ENCODE measurements at regions not wholly inside any gene's neighbourhood (a gene's known extent, or its start where the extent isn't known, plus 50 kb on each side); places are given as distances from the start of the nearest gene placed in this dataset.

- H3K4me1 ChIP-seq (ENCODE audit: control insufficient read depth, insufficient read depth, low read length): no peaks in the 10 kb centered on the region
- H3K36me3 ChIP-seq (ENCODE audit: control insufficient read depth, insufficient read depth, low read length, severe bottlenecking): no peaks in the 10 kb centered on the region
- no peaks in the 10 kb centered on the region for H3K9me3 ChIP-seq (ENCODE audit: control insufficient read depth, low read length)
- no peak overlapping the region for H3K4me3 ChIP-seq (ENCODE audit: low read length)
- H3K27me3 ChIP-seq (replicated peaks; ENCODE audit: control insufficient read depth, insufficient read depth, low read length): no peaks in the 10 kb centered on the region
- no peak for DNase-seq (ENCODE audit: low read depth)
- no peak overlapping the region for H3K9ac ChIP-seq (ENCODE audit: low read length)
These were observed 177.4 kb upstream of the RNPC3 start for GRCh38 chr1:103348136-103348535.

DNA sequence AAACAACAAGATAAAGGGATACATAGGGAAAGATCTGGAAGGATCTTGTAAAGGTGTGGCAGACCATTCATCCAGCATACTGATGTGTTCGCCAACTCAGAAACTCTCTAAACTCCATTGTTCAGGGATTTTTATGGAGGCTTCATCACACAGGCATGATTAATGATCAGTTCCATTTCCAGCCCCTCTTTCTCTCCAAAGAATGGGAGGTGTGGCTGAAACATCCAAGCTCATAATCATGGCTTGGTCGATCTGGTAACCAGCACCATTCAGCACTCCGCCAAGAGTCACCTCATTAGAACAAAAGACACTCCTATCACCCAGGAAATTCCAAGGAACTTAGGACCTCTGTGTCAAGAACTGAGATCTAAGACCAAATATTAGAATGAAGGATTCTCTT, 180.6 kb upstream of the RNPC3 start:
- Histone ChIP-seq H3K4me3 (ENCODE audit: low read length) (no peak overlapping the region), H3K36me3 (ENCODE audit: control insufficient read depth, insufficient read depth, low read length, severe bottlenecking) (no peaks in the 10 kb centered on the region), H3K9me3 (ENCODE audit: control insufficient read depth, low read length) (no peaks in the 10 kb centered on the region), H3K9ac (ENCODE audit: low read length) (no peak overlapping the region), H3K4me1 (ENCODE audit: control insufficient read depth, insufficient read depth, low read length) (no peaks in the 10 kb centered on the region), H3K27me3 (replicated peaks; ENCODE audit: control insufficient read depth, insufficient read depth, low read length) (no peaks in the 10 kb centered on the region)
- no peak for DNase-seq (ENCODE audit: low read depth)

DNA sequence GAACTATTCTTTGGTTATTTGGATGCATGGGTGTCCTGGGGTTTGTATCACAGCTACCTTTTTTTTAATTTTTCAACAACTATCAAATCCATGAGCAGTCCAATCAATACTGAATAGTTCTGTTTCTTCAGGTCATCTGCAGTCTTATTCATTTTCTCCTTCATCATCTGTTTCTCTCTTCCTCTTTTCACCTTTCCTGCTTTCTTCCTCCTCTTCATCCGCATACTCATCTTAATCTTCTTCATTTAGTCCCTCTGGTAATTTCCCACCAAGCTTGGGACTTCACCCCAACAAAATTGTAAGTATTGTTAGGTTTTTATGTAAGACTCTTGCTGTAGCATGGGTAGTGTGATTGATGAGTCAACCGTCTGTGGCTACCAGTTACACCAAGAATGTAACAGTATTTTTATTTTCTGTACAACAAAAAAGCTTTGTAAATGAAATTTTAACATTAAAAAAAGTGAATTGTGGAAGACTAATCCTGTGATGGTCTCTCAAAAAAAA, 184.1 kb upstream of the RNPC3 start:
- Histone ChIP-seq H3K4me3 (ENCODE audit: low read length) (no peak overlapping the region), H3K9me3 (ENCODE audit: control insufficient read depth, low read length) (no peaks in the 10 kb centered on the region), H3K4me1 (ENCODE audit: control insufficient read depth, insufficient read depth, low read length) (no peaks in the 10 kb centered on the region), H3K27me3 (replicated peaks; ENCODE audit: control insufficient read depth, insufficient read depth, low read length) (no peaks in the 10 kb centered on the region), H3K36me3 (ENCODE audit: control insufficient read depth, insufficient read depth, low read length, severe bottlenecking) (no peaks in the 10 kb centered on the region), H3K9ac (ENCODE audit: low read length) (no peak overlapping the region)
- no peak for DNase-seq (ENCODE audit: low read depth)

GRCh38 chr1:103337779-103338178, 187.7 kb upstream of the RNPC3 start:
- Histone ChIP-seq H3K9ac (ENCODE audit: low read length) (no peak overlapping the region), H3K4me1 (ENCODE audit: control insufficient read depth, insufficient read depth, low read length) (no peaks in the 10 kb centered on the region), H3K27me3 (replicated peaks; ENCODE audit: control insufficient read depth, insufficient read depth, low read length) (no peaks in the 10 kb centered on the region), H3K36me3 (ENCODE audit: control insufficient read depth, insufficient read depth, low read length, severe bottlenecking) (no peaks in the 10 kb centered on the region), H3K9me3 (ENCODE audit: control insufficient read depth, low read length) (no peaks in the 10 kb centered on the region), H3K4me3 (ENCODE audit: low read length) (no peak overlapping the region)
- no peak for DNase-seq (ENCODE audit: low read depth)

DNA sequence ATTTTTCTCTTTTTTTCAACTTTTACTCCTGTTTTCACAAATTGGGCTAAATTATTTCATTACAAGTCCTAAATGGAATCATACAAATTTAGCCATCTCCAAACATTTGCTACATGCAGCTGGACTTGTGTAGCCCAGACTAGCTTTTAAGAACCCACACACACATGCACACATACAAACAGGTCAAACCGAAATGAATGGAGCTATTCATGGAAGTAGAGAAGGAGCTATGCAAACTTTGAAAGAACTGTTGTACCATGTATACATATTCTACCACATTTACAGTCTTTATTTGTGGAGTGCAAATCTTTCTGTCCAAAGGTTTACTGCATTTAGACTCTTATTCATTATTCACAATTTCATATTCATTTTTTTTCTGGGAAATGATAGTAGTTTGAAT, 189.1 kb upstream of the RNPC3 start:
- no peaks in the 10 kb centered on the region for H3K27me3 ChIP-seq (replicated peaks; ENCODE audit: control insufficient read depth, insufficient read depth, low read length)
- H3K4me3 ChIP-seq (ENCODE audit: low read length): no peak overlapping the region
- no peak for DNase-seq (ENCODE audit: low read depth)
- H3K36me3 ChIP-seq (ENCODE audit: control insufficient read depth, insufficient read depth, low read length, severe bottlenecking): no peaks in the 10 kb centered on the region
- H3K9ac ChIP-seq (ENCODE audit: low read length): no peak overlapping the region
- H3K9me3 ChIP-seq (ENCODE audit: control insufficient read depth, low read length): no peaks in the 10 kb centered on the region
- H3K4me1 ChIP-seq (ENCODE audit: control insufficient read depth, insufficient read depth, low read length): no peaks in the 10 kb centered on the region

GRCh38 chr1:103333141-103333540, 192.4 kb upstream of the RNPC3 start:
- DNase-seq (ENCODE audit: low read depth): no peak
- Histone ChIP-seq H3K4me1 (ENCODE audit: control insufficient read depth, insufficient read depth, low read length) (no peaks in the 10 kb centered on the region), H3K27me3 (replicated peaks; ENCODE audit: control insufficient read depth, insufficient read depth, low read length) (no peaks in the 10 kb centered on the region), H3K4me3 (ENCODE audit: low read length) (no peak overlapping the region), H3K36me3 (ENCODE audit: control insufficient read depth, insufficient read depth, low read length, severe bottlenecking) (no peaks in the 10 kb centered on the region), H3K9me3 (ENCODE audit: control insufficient read depth, low read length) (no peaks in the 10 kb centered on the region), H3K9ac (ENCODE audit: low read length) (no peak overlapping the region)

GRCh38 chr1:103327054-103327719, 198.3 kb upstream of the RNPC3 start:
- Histone ChIP-seq H3K4me1 (ENCODE audit: control insufficient read depth, insufficient read depth, low read length) (no peaks in the 10 kb centered on the region), H3K9me3 (ENCODE audit: control insufficient read depth, low read length) (peaks cover 4% of the 10 kb centered on the region), H3K27me3 (replicated peaks; ENCODE audit: control insufficient read depth, insufficient read depth, low read length) (no peaks in the 10 kb centered on the region), H3K9ac (ENCODE audit: low read length) (no peak overlapping the region), H3K36me3 (ENCODE audit: control insufficient read depth, insufficient read depth, low read length, severe bottlenecking) (no peaks in the 10 kb centered on the region), H3K4me3 (ENCODE audit: low read length) (no peak overlapping the region)
- no peak for DNase-seq (ENCODE audit: low read depth)

DNA sequence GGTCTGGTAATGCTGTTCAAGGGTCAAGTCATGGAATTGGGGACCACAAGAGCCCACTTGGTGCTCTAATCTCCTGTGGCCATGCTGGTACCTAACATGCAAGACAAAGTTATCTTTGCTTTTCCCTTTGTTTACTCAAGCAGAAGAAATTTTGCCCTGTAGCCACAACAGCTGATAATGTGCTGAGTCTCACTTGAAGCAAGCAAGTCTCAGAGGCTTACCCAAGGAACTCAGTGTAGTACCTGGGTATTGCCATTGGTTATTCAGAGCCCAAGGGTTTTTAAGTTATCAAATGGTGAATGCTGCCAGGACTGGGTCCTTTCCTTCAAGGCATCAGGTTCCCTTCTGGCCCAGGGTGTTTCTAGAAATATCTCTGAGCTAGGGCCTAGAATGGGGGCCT, 198.9 kb upstream of the RNPC3 start:
- Histone ChIP-seq H3K4me1 (ENCODE audit: control insufficient read depth, insufficient read depth, low read length) (no peaks in the 10 kb centered on the region), H3K9me3 (ENCODE audit: control insufficient read depth, low read length) (peaks cover 4% of the 10 kb centered on the region)
- DNase-seq (ENCODE audit: low read depth): no peak

DNA sequence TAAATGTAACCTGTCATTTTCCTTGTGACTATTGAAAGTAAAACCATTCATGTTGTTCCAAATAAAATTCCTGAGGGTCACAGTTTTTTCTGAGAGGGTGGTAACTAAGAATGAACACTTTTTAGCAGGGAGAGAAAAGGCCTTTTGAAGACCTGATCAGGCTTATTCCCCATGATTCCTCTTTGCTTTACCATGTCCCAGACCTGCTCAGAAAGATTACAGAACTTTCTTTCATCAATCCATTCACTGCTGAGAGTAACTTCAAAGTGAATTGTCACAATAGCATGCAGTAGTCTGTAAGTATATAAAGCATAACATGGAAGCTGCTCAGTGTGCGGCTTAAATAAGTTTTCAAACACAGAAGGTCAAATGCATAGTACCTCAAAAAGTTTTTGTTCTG, 201.5 kb upstream of the COL11A1 start:
- Histone ChIP-seq H3K4me1 (ENCODE audit: control insufficient read depth, insufficient read depth, low read length) (no peaks in the 10 kb centered on the region), H3K4me3 (ENCODE audit: low read length) (no peak overlapping the region), H3K9me3 (ENCODE audit: control insufficient read depth, low read length) (no peaks in the 10 kb centered on the region), H3K9ac (ENCODE audit: low read length) (no peak overlapping the region), H3K27me3 (replicated peaks; ENCODE audit: control insufficient read depth, insufficient read depth, low read length) (no peaks in the 10 kb centered on the region), H3K36me3 (ENCODE audit: control insufficient read depth, insufficient read depth, low read length, severe bottlenecking) (no peaks in the 10 kb centered on the region)
- no peak for DNase-seq (ENCODE audit: low read depth)

More for the DNA sequence above, 198.9 kb upstream of the RNPC3 start:
- no peak overlapping the region for H3K4me3 ChIP-seq (ENCODE audit: low read length)
- no peaks in the 10 kb centered on the region for H3K36me3 ChIP-seq (ENCODE audit: control insufficient read depth, insufficient read depth, low read length, severe bottlenecking)
- no peaks in the 10 kb centered on the region for H3K27me3 ChIP-seq (replicated peaks; ENCODE audit: control insufficient read depth, insufficient read depth, low read length)
- H3K9ac ChIP-seq (ENCODE audit: low read length): no peak overlapping the region

GRCh38 chr1:103307751-103308150, 199.4 kb upstream of the COL11A1 start:
- Histone ChIP-seq H3K4me1 (ENCODE audit: control insufficient read depth, insufficient read depth, low read length) (no peaks in the 10 kb centered on the region), H3K9me3 (ENCODE audit: control insufficient read depth, low read length) (no peaks in the 10 kb centered on the region), H3K9ac (ENCODE audit: low read length) (no peak overlapping the region), H3K4me3 (ENCODE audit: low read length) (no peak overlapping the region), H3K36me3 (ENCODE audit: control insufficient read depth, insufficient read depth, low read length, severe bottlenecking) (no peaks in the 10 kb centered on the region), H3K27me3 (replicated peaks; ENCODE audit: control insufficient read depth, insufficient read depth, low read length) (no peaks in the 10 kb centered on the region)
- DNase-seq (ENCODE audit: low read depth): no peak

DNA sequence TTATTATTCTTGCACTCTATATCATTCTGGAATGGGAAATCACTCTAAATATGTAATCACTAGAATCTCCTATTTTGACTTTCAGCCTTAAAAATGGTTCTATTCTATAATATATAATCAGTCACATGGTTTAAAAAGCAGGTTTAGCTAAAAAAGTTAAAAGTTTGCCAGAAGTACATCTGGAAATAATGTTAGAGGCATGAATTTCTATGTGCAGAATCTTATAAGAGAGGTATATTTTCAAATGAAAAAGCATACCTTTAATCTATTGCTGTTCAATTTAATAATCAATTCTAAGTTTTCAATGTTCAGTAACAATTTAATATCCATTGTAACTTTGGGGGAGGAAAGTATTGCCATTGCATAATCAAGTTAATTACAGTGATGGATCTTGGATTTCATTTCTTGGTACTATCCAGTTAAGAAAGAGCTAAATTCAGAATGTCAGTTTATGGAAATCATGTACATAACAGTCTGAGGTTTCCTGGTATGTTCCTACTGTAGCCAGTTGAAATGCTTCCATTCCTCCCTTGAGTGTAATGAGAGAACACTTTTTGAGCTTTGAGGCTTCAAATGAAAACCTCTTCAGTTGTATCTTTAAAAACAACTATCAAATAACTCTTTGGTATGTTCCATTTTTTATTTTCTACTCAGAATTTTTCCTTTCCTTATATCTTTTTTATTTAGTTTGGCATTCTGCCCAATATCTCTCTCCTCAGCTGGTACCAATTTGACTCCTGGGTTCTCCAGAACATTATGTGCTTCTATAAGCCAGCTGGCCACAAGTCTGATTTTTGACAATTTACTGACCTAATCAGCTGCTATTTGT, 175.7 kb upstream of the COL11A1 start:
- Histone ChIP-seq H3K9me3 (ENCODE audit: control insufficient read depth, low read length) (peaks cover 4% of the 10 kb centered on the region), H3K36me3 (ENCODE audit: control insufficient read depth, insufficient read depth, low read length, severe bottlenecking) (no peaks in the 10 kb centered on the region), H3K4me1 (ENCODE audit: control insufficient read depth, insufficient read depth, low read length) (peaks cover 19% of the 10 kb centered on the region), H3K27me3 (replicated peaks; ENCODE audit: control insufficient read depth, insufficient read depth, low read length) (no peaks in the 10 kb centered on the region), H3K4me3 (ENCODE audit: low read length) (no peak overlapping the region), H3K9ac (ENCODE audit: low read length) (no peak overlapping the region)
- DNase-seq (ENCODE audit: low read depth): peak; percentile 95
